ENCODE measurements at regions not wholly inside any gene's neighbourhood (a gene's known extent, or its start where the extent isn't known, plus 50 kb on each side); places are given as distances from the start of the nearest gene placed in this dataset.
"Not testable (repeated sequence)": the region's sequence is repeated elsewhere in the genome, so short reads cannot be mapped to it uniquely, and the experiment has no call there.

DNA sequence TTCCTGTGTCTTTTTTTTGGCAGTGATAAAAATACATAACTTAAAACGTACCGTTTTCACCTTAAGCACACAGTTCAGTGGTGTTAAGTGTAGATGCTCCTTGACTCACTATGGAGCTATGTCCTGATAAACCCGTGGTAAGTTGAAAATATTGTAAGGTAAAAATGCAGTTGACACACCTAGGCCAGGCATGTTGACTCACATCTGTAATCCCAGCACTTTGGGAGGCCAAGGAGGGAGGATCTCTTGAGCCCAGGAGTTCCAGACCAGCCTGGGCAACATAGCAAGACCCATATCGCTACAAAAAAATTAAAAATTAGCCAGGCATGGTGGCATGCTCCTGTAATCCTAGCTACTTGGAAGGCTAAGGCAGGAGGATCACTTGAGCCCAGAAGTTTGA is 73.6 kb upstream of the COG2 start:
- no peak for TF ChIP-seq POLR2AphosphoS5 (IDR thresholded peaks at IDR 0.05)
- TF ChIP-seq POLR2A (IDR thresholded peaks at IDR 0.05): no peak
- TF ChIP-seq CTCF (IDR thresholded peaks at IDR 0.05): no peak
- TF ChIP-seq EP300 (IDR thresholded peaks at IDR 0.05): no peak
- H3K27ac ChIP-seq: no peak overlapping the region
- WGBS, 2 donors (ENCODE audit: low coverage in 1 of 2): 60 to 100% methylated on average over 1 to 4 of the region's 4 CpGs
- H3K36me3 ChIP-seq: no peaks in the 10 kb centered on the region
- no peak for ATAC-seq
- no peak overlapping the region for H3K4me3 ChIP-seq
- H3K4me1 ChIP-seq: no peaks in the 10 kb centered on the region
- no peaks in the 10 kb centered on the region for H3K9me3 ChIP-seq
- peaks cover 4% of the 10 kb centered on the region for H3K27me3 ChIP-seq

DNA sequence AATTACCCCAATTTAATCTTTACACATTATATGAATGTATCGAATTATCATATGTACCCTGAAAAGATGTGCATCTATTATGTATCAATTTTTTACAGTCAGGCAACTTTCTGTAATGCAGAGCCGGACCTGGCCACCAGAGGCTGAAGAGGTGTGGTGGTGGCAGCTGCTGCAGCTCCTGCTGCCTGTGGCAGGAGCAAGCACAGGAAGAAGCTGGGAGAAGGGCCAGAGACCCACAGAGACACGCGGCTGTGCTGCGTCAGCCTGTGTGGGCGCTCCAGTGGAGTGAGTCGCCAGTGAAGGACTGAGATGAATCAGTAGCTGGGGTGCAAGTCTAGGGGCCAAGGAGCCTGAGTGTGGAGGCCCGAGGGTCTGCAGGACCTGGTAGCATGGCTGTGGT is 74.3 kb upstream of the COG2 start:
- ATAC-seq: no peak
- H3K27me3 ChIP-seq: peaks cover 4% of the 10 kb centered on the region
- no peak overlapping the region for H3K4me3 ChIP-seq
- no peaks in the 10 kb centered on the region for H3K4me1 ChIP-seq
- 64 to 67% methylated on average over 3 of the region's 8 CpGs for WGBS, 2 donors (ENCODE audit: low coverage in 1 of 2)
- H3K9me3 ChIP-seq: no peaks in the 10 kb centered on the region
- TF ChIP-seq CTCF (IDR thresholded peaks at IDR 0.05): no peak
- no peak for TF ChIP-seq EP300 (IDR thresholded peaks at IDR 0.05)
- TF ChIP-seq POLR2A (IDR thresholded peaks at IDR 0.05): no peak
- no peak for TF ChIP-seq POLR2AphosphoS5 (IDR thresholded peaks at IDR 0.05)
- H3K27ac ChIP-seq: no peak overlapping the region
- H3K36me3 ChIP-seq: no peaks in the 10 kb centered on the region

DNA sequence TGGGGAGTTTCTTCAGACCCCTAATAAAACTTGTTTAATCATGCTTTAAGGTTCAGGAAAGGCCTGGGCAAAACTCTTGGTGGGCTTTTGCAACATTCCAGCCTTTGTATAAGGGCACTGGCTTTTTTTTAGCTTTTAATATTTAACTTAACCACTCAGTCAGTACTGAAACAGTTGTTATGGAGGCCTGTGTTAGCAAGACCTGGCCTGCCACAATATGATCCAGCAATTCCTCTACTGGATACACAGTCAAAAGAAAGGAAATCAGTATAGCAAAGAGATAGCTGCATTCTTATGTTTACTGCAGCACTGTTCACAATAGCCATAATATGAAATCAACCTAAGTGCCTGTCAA is 75.1 kb upstream of the COG2 start:
- Histone ChIP-seq H3K9me3 (no peaks in the 10 kb centered on the region), H3K4me1 (no peaks in the 10 kb centered on the region), H3K4me3 (no peak overlapping the region), H3K27me3 (peaks cover 4% of the 10 kb centered on the region), H3K36me3 (no peaks in the 10 kb centered on the region), H3K27ac (no peak overlapping the region)
- ATAC-seq: no peak
- TF ChIP-seq POLR2A (IDR thresholded peaks at IDR 0.05) (no peak), POLR2AphosphoS5 (IDR thresholded peaks at IDR 0.05) (no peak), CTCF (IDR thresholded peaks at IDR 0.05) (no peak), EP300 (IDR thresholded peaks at IDR 0.05) (no peak)

DNA sequence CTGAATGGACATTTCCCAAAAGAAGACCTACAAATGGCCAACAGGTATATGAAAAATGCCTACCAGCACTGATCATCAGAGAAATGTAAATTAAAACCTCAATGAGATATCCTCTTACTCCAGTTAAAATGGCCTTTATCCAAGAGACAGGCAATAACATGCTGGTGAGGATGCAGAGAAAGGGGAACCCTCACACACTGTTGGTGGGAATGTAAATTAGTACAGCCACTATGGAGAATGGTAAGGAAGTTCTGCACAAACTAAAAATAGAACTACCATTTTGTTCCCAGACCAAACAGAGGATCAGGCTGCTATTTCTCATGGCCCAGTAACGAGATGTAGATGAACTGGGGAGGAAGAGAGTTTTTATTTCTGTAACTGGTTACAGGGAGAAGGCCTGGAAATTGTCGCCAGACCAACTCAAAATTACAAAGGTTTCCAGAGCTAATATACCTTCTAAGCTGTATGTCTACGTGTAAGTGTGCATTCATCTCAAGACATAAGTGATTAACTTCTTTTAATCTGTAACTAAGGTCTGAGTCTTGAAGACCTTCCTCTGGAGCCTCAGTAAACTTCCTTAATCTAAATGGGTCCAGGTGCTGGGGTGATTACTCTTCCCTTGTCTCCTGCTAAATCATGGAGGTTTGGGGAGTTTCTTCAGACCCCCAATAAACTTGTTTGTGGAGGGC is 75.6 kb upstream of the COG2 start:
- not testable (repeated sequence) for H3K27ac ChIP-seq, H3K36me3 ChIP-seq, H3K4me3 ChIP-seq, H3K27me3 ChIP-seq, H3K4me1 ChIP-seq, H3K9me3 ChIP-seq, ATAC-seq
- WGBS, 2 donors (ENCODE audit: low coverage in 1 of 2): 50 to 64% methylated on average over 3 of the region's 3 CpGs

DNA sequence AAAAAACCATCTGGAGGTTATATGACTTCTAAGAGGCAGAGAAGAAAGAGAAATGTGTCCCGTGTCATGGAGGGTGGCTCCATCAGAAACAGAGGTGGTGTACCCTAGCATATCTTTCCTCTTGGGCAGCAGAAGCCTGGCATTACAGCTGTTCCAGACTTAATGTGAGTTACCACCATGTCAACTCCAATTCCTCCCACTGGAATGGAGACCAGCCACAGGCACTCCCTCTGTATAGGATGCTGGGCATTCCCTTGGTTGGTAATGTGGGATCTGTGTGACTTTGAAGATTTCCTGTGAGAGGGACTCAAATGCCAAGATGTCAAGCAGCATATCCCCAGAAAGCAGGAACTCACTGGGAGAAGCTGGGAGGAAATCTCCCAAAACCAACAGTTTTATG is 77.1 kb upstream of the COG2 start:
- H3K4me3 ChIP-seq: no peak overlapping the region
- no peak for TF ChIP-seq POLR2A (IDR thresholded peaks at IDR 0.05)
- TF ChIP-seq EP300 (IDR thresholded peaks at IDR 0.05): no peak
- no peak for TF ChIP-seq POLR2AphosphoS5 (IDR thresholded peaks at IDR 0.05)
- TF ChIP-seq CTCF (IDR thresholded peaks at IDR 0.05): no peak
- no peaks in the 10 kb centered on the region for H3K36me3 ChIP-seq
- H3K4me1 ChIP-seq: no peaks in the 10 kb centered on the region
- no peak overlapping the region for H3K27ac ChIP-seq
- WGBS, 2 donors (ENCODE audit: low coverage in 1 of 2): 83 to 100% methylated on average over 1 of the region's 1 CpG
- no peaks in the 10 kb centered on the region for H3K27me3 ChIP-seq
- no peaks in the 10 kb centered on the region for H3K9me3 ChIP-seq
- no peak for ATAC-seq
